H1 (cell line): ENCODE measurements at regions not wholly inside any gene's neighbourhood (a gene's known extent, or its start where the extent isn't known, plus 50 kb on each side); places are given as distances from the start of the nearest gene placed in this dataset.

Source experiments
- CTCF ChIA-PET: fragments of 300-600 bp; sonication (Branson Sonifier 250); formaldehyde crosslinking; loops from one replicate; lab custom pipeline; 2021; ENCODE audit not compliant: partially characterized antibody; lab: Charles Lee
- POLR2A ChIA-PET: fragments of 300-600 bp; sonication (Branson Sonifier 250); formaldehyde crosslinking; loops from one replicate; lab custom pipeline; 2021; ENCODE audit warnings: inconsistent platforms; ENCODE audit not compliant: partially characterized antibody; lab: Charles Lee
- DNase-seq, 2 experiments: peaks; one replicate each; pipeline versions ENCODE4 v3.0.0 to v3.0.0-alpha.2; 2010 to 2022; ENCODE audit warnings: low spot score in 2 of 2, low read depth in 1 of 2, mixed read lengths in 1 of 2
- FAIRE-seq: peaks from 2 replicates; lab custom pipeline; 2011; peaks lifted over from hg19 to GRCh38; lab: Jason Lieb, UNC
- H2AFZ ChIP-seq: 2 replicates; pipeline ENCODE4 v1.8.1; 2012; ENCODE audit warnings: low read length, inconsistent platforms
- H2AK5ac ChIP-seq: 2 replicates; pipeline ENCODE4 v1.6.1; 2013; ENCODE audit warnings: low read depth, low read length
- H2BK120ac ChIP-seq: replicated peaks from 2 replicates; pipeline ENCODE3; 2013; ENCODE audit warnings: low read depth, low read length, inconsistent platforms
- H2BK12ac ChIP-seq: 2 replicates; pipeline ENCODE4 v1.6.1; 2013; ENCODE audit warnings: low read depth, low read length
- H2BK15ac ChIP-seq: 2 replicates; pipeline ENCODE4 v1.6.1; 2013; ENCODE audit warnings: low read length
- H2BK20ac ChIP-seq: 2 replicates; pipeline ENCODE4 v1.6.1; 2013; ENCODE audit warnings: low read length
- H2BK5ac ChIP-seq: 2 replicates; pipeline ENCODE4 v1.6.1; 2013; ENCODE audit warnings: low read depth, low read length
- H3K14ac ChIP-seq: 2 replicates; pipeline ENCODE4 v1.6.1; 2013; ENCODE audit warnings: inconsistent platforms; ENCODE audit not compliant: insufficient read length
- H3K18ac ChIP-seq: 2 replicates; pipeline ENCODE4 v1.6.1; 2013; ENCODE audit warnings: low read length; ENCODE audit errors: extremely low read depth
- H3K23ac ChIP-seq: 2 replicates; pipeline ENCODE4 v1.6.1; 2013; ENCODE audit warnings: inconsistent platforms; ENCODE audit not compliant: insufficient read length
- H3K23me2 ChIP-seq: 2 replicates; pipeline ENCODE4 v1.6.1; 2013; ENCODE audit warnings: low read depth, low read length
- H3K27ac ChIP-seq: 2 replicates; pipeline ENCODE4 v1.6.1; 2011; ENCODE audit warnings: low read depth, low read length, inconsistent platforms
- H3K27me3 ChIP-seq, 4 experiments: replicated peaks in 1 of 4; 1 replicate in 1 of 4; 2 replicates in 3 of 4; pipeline versions ENCODE4 v1.6.1 to v1.8.1; 2011 to 2013; ENCODE audit warnings: low read length in 3 of 4, mild to moderate bottlenecking in 3 of 4, inconsistent platforms in 2 of 4, mixed read lengths in 2 of 4, moderate library complexity in 1 of 4; ENCODE audit not compliant: control insufficient read depth in 3 of 4, insufficient read depth in 3 of 4; ENCODE audit errors: extremely low read depth in 1 of 4
- H3K36me3 ChIP-seq, 4 experiments: 2 replicates each; pipeline versions ENCODE4 v1.6.1 to v1.8.1; 2011 to 2013; ENCODE audit warnings: mild to moderate bottlenecking in 4 of 4, low read length in 3 of 4, moderate library complexity in 2 of 4, control low read depth in 1 of 4, inconsistent platforms in 1 of 4; ENCODE audit not compliant: insufficient read depth in 4 of 4, control insufficient read depth in 2 of 4
- H3K4ac ChIP-seq: replicated peaks from 2 replicates; pipeline ENCODE3; 2013; ENCODE audit warnings: low read length, low read depth, mixed read lengths, inconsistent platforms; ENCODE audit not compliant: insufficient read length
- H3K4me1 ChIP-seq, 4 experiments: replicated peaks in 1 of 4; 1 replicate in 1 of 4; 2 replicates in 3 of 4; pipeline versions ENCODE4 v1.6.1 to v1.8.1; 2011 to 2013; ENCODE audit warnings: low read length in 3 of 4, inconsistent platforms in 2 of 4, mixed read lengths in 1 of 4; ENCODE audit not compliant: insufficient read depth in 4 of 4, control insufficient read depth in 3 of 4
- H3K4me2 ChIP-seq, 2 experiments: 2 replicates each; pipeline versions ENCODE4 v1.6.1 to v1.8.1; 2011 to 2013; ENCODE audit warnings: low read depth in 2 of 2, low read length in 2 of 2, control low read depth in 1 of 2, inconsistent platforms in 1 of 2, mild to moderate bottlenecking in 1 of 2; ENCODE audit not compliant: insufficient read depth in 1 of 2
- H3K4me3 ChIP-seq, 4 experiments: fragments of 200-600, 300-600 bp in 1 of 4; sonication (generic), shearing (Covaris generic), sonication (Bioruptor Twin) in 1 of 4; 2 replicates each; pipeline versions ENCODE4 v1.5.1 to v1.8.1; 2011 to 2016; ENCODE audit warnings: low read length in 4 of 4, low read depth in 3 of 4, control low read depth in 2 of 4, inconsistent platforms in 2 of 4, mild to moderate bottlenecking in 2 of 4, mixed read lengths in 1 of 4, moderate library complexity in 1 of 4; ENCODE audit not compliant: insufficient read depth in 2 of 4; ENCODE audit errors: extremely low read depth in 1 of 4
- H3K56ac ChIP-seq: replicated peaks from 2 replicates; pipeline ENCODE3; 2013; ENCODE audit warnings: low read depth, mild to moderate bottlenecking, mixed read lengths, low read length, inconsistent platforms; ENCODE audit not compliant: insufficient read length
- H3K79me1 ChIP-seq: 2 replicates; pipeline ENCODE4 v1.6.1; 2013; ENCODE audit warnings: low read depth, low read length, control low read depth
- H3K79me2 ChIP-seq, 2 experiments: 2 replicates each; pipeline versions ENCODE4 v1.6.1 to v1.8.1; 2012 to 2013; ENCODE audit warnings: low read length in 2 of 2, mild to moderate bottlenecking in 2 of 2, inconsistent platforms in 1 of 2; ENCODE audit not compliant: insufficient read depth in 2 of 2, control insufficient read depth in 1 of 2
- H3K9ac ChIP-seq, 4 experiments: replicated peaks in 1 of 4; 1 replicate in 1 of 4; 2 replicates in 3 of 4; pipeline versions ENCODE4 v1.6.1 to v1.8.1; 2011 to 2013; ENCODE audit warnings: low read depth in 3 of 4, low read length in 3 of 4, control low read depth in 2 of 4, mild to moderate bottlenecking in 2 of 4, moderate library complexity in 2 of 4, inconsistent platforms in 1 of 4; ENCODE audit errors: extremely low read depth in 1 of 4
- H3K9me3 ChIP-seq, 2 experiments: 2 replicates each; pipeline versions ENCODE4 v1.6.1 to v1.8.1; 2012 to 2013; ENCODE audit warnings: mild to moderate bottlenecking in 2 of 2, moderate library complexity in 2 of 2, control low read depth in 1 of 2, inconsistent platforms in 1 of 2, low read depth in 1 of 2, low read length in 1 of 2, mixed read lengths in 1 of 2; ENCODE audit not compliant: insufficient read depth in 2 of 2
- H4K20me1 ChIP-seq, 2 experiments: replicated peaks in 1 of 2; 2 replicates each; pipeline versions ENCODE3 to v1.8.1; 2011 to 2013; ENCODE audit warnings: inconsistent platforms in 2 of 2, low read length in 2 of 2, mild to moderate bottlenecking in 1 of 2; ENCODE audit not compliant: insufficient read depth in 2 of 2, control insufficient read depth in 1 of 2
- H4K5ac ChIP-seq: 2 replicates; pipeline ENCODE4 v1.6.1; 2013; ENCODE audit warnings: low read length, low read depth, mixed read lengths, inconsistent platforms; ENCODE audit not compliant: insufficient read length
- H4K8ac ChIP-seq: 2 replicates; pipeline ENCODE4 v1.8.0; 2013; ENCODE audit warnings: mild to moderate bottlenecking, moderate library complexity, low read length, inconsistent platforms; ENCODE audit not compliant: insufficient read depth; ENCODE audit errors: extremely low read depth
- H4K91ac ChIP-seq: replicated peaks from 2 replicates; pipeline ENCODE3; 2013; ENCODE audit warnings: low read length, mixed read lengths, inconsistent platforms; ENCODE audit not compliant: insufficient read length
- BACH1 ChIP-seq: IDR thresholded peaks from 2 replicates; pipeline ENCODE4 v1.6.1; 2012; ENCODE audit warnings: low read length, improper control_type of control experiment
- CHD2 ChIP-seq: IDR thresholded peaks from 2 replicates; pipeline ENCODE4 v1.6.1; 2012; ENCODE audit warnings: low read length, improper control_type of control experiment
- POLR2A ChIP-seq, 2 experiments: IDR thresholded peaks; 1 replicate in 1 of 2; 2 replicates in 1 of 2; pipeline ENCODE4 v1.6.1; 2011; ENCODE audit warnings: low read depth in 2 of 2, low read length in 2 of 2, mild to moderate bottlenecking in 2 of 2; ENCODE audit errors: control extremely low read depth in 1 of 2
- SP4 ChIP-seq: IDR thresholded peaks from 2 replicates; pipeline ENCODE4 v1.6.1; 2012; ENCODE audit warnings: low read length, inconsistent platforms
- WGBS, 2 experiments: shearing (Covaris generic) in 1 of 2; methylation state at CpG; one replicate each; pipeline versions ENCODE4 v1.1.6 to v1.1.7; 2013 to 2015; ENCODE audit warnings: low lambda C conversion rate in 2 of 2, mixed read lengths in 2 of 2, inconsistent platforms in 1 of 2, low coverage in 1 of 2, missing lambda C conversion rate in 1 of 2; ENCODE audit not compliant: insufficient replicate concordance in 2 of 2, insufficient coverage in 1 of 2, insufficient read length in 1 of 2; ENCODE audit errors: extremely low coverage in 1 of 2, missing lambda C conversion rate in 1 of 2; 5-methylcytosine and 5-hydroxymethylcytosine counted together

DNA sequence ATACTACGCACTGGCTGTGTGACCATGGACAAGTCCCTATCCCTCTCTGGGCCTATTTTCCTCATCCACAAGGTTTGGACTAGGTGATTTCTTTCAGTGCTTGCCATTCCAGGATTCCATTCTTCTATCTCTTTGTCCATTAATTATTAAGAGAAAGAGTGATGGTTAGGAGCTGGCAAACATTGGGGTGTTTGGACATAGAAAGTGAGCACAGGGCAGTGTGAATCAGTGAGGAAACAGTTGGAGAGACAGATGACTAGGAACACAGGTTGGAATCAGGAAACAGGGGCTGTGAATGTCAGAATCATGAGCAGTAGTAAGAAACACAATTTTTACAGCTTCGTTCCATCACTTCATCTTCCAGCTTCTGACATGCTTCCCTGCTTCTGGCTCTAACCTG, 211.8 kb downstream of the INSC start:
- no peaks in the 10 kb centered on the region for H3K79me1 ChIP-seq
- no peak overlapping the region for H3K14ac ChIP-seq
- H3K4ac ChIP-seq: no peak overlapping the region
- no peaks in the 10 kb centered on the region for H3K9me3 ChIP-seq
- H2BK15ac ChIP-seq: no peak overlapping the region
- no peak overlapping the region for H2BK12ac ChIP-seq
- H3K4me2 ChIP-seq: no peak overlapping the region
- H3K23ac ChIP-seq: no peak overlapping the region
- no peak overlapping the region for H4K5ac ChIP-seq
- H4K20me1 ChIP-seq: no peaks in the 10 kb centered on the region
- H3K79me2 ChIP-seq: no peaks in the 10 kb centered on the region
- WGBS, 2 experiments: 81% methylated on average over 2 of the region's 2 CpGs; no CpG with 5 or more reads in 1 of the 2 experiments
- H4K91ac ChIP-seq: no peak overlapping the region
- H4K8ac ChIP-seq: no peak overlapping the region
- H3K18ac ChIP-seq: no peak overlapping the region
- H3K27ac ChIP-seq: no peak overlapping the region
- no peak overlapping the region for H2AK5ac ChIP-seq
- no peak overlapping the region for H2BK120ac ChIP-seq
- ChIA-PET POLR2A (no interaction called here), CTCF (interaction anchor here (1.1 to 1.5 kb wide), 9 partner anchors 12 to 662 kb away, joined by 3 to 6 read pairs (median 4); no protein-coding TSS in a partner anchor)
- H2BK20ac ChIP-seq: no peak overlapping the region
- H3K4me1 ChIP-seq: peaks cover 0 to 3% (median 1%) of the 10 kb centered on the region in 4 experiments; a peak in 2 of 7 replicates
- DNase-seq: no peak
- no peak overlapping the region for H3K4me3 ChIP-seq
- no peaks in the 10 kb centered on the region for H3K36me3 ChIP-seq
- no peaks in the 10 kb centered on the region; a peak in 2 of 7 replicates for H3K27me3 ChIP-seq
- no peaks in the 10 kb centered on the region for H3K23me2 ChIP-seq
- no peak overlapping the region for H3K56ac ChIP-seq
- H2AFZ ChIP-seq: no peak overlapping the region
- no peak overlapping the region for H3K9ac ChIP-seq
- no peak for FAIRE-seq
- no peak overlapping the region for H2BK5ac ChIP-seq
- TF ChIP-seq CHD2: no peak
- TF ChIP-seq SP4: no peak
- no peak for TF ChIP-seq BACH1
- TF ChIP-seq POLR2A (IDR thresholded peaks at IDR 0.05; ENCODE audit: control extremely low read depth in 1 of 2, low read depth in 2 of 2, low read length in 2 of 2): no peak
